ENCODE measurements at regions not wholly inside any gene's neighbourhood (a gene's known extent, or its start where the extent isn't known, plus 50 kb on each side); places are given as distances from the start of the nearest gene placed in this dataset.

- Histone ChIP-seq H3K27ac (ENCODE audit: extremely low read depth, low read depth, low read length) (no peak overlapping the region), H3K9ac (ENCODE audit: insufficient read depth in 1 of 2, low read depth in 2 of 2, low read length in 2 of 2) (no peak overlapping the region), H3K79me2 (ENCODE audit: control insufficient read depth, insufficient read depth, low read length) (no peaks in the 10 kb centered on the region), H3K4me2 (ENCODE audit: insufficient read depth, low read length) (no peak overlapping the region), H3K9me3 (replicated peaks; ENCODE audit: control insufficient read depth, insufficient read depth, low read depth, low read length) (no peaks in the 10 kb centered on the region), H4K20me1 (replicated peaks; ENCODE audit: control insufficient read depth, insufficient read depth, low read length) (no peaks in the 10 kb centered on the region), H3K36me3 (ENCODE audit: control insufficient read depth, insufficient read depth, low read length) (no peaks in the 10 kb centered on the region), H3K4me3 (no peak overlapping the region), H3K9me1 (ENCODE audit: control insufficient read depth, insufficient read depth, low read length) (no peaks in the 10 kb centered on the region), H3K27me3 (ENCODE audit: control insufficient read depth in 2 of 2, insufficient read depth in 2 of 2, low read length in 2 of 2) (no peaks in the 10 kb centered on the region), H3K4me1 (replicated peaks in 1 of 2; ENCODE audit: control insufficient read depth in 2 of 2, insufficient read depth in 2 of 2, low read length in 2 of 2) (no peaks in the 10 kb centered on the region), H2AFZ (ENCODE audit: low read depth, low read length) (no peak overlapping the region)
- WGBS (ENCODE audit: insufficient coverage, low coverage, missing lambda C conversion rate): 0% methylated on average over 10 of the region's 11 CpGs
- BruUV-seq (replicated peaks): no TSS peak
- POLR2A ChIA-PET: no interaction called here
- in situ Hi-C loops (cut with MboI): no loop called here
- CTCF ChIA-PET (ENCODE audit: low intra/inter-chr PET ratio): no interaction called here
- peak; percentile 32; the same call in 1 of the 3 replicates for ATAC-seq
- no peak for FAIRE-seq
- intact Hi-C loops (cut with micrococcal nuclease): no loop called here
- TF ChIP-seq TEAD1 (CRISPR knock-in tag; IDR thresholded peaks at IDR 0.05) (no peak), STAG1 (CRISPR knock-in tag; IDR thresholded peaks at IDR 0.05; ENCODE audit: borderline replicate concordance) (no peak), FOSL1 (tag; conservative IDR thresholded peaks at IDR 0.05) (peak; percentile 46; the same call in 1 of the 2 replicates), STAT5A (IDR thresholded peaks at IDR 0.05; ENCODE audit: borderline replicate concordance, low read length) (no peak), ID3 (CRISPR knock-in tag; IDR thresholded peaks at IDR 0.05) (no peak), ID3 (tag; IDR thresholded peaks at IDR 0.05) (peak; percentile 65; the same call in 1 of the 2 replicates), BACH1 (tag; IDR thresholded peaks at IDR 0.05) (no peak), POLR2A (conservative IDR thresholded peaks at IDR 0.05) (no peak), DEAF1 (CRISPR knock-in tag; IDR thresholded peaks at IDR 0.05) (no peak), ZNF217 (CRISPR knock-in tag; IDR thresholded peaks at IDR 0.05) (no peak)
- DNase-seq (ENCODE audit: extremely low read depth in 1 of 4, low spot score in 3 of 4): peak; percentile 2 to 6 (median 4)
These were observed 226.2 kb downstream of the MC4R start for GRCh38 chr18:60146220-60146960.

Data from K562 (cell line).